Heart left ventricle (tissue), 16 donors: ENCODE measurements at regions not wholly inside any gene's neighbourhood (a gene's known extent, or its start where the extent isn't known, plus 50 kb on each side); places are given as distances from the start of the nearest gene placed in this dataset.

Experiments used
- ATAC-seq, 4 donors: fragments of 200-7000 bp; cut with Tn5 transposase; one replicate each; pipeline ENCODE4 v1.9.1; 2020 to 2022; ENCODE audit warnings: moderate library complexity in 4 of 4, mild to moderate bottlenecking in 3 of 4, moderate number of reproducible peaks in 1 of 4
- DNase-seq, 5 donors: peaks; one replicate each; pipeline ENCODE4 v3.0.0-alpha.2; 2020
- H3K27ac ChIP-seq, 12 donors: fragments of 200-600 bp; sonication (generic) in 4 of 12; one replicate each; pipeline versions ENCODE4 v1.5.0 to v1.8.0; 2016 to 2022; ENCODE audit warnings: mild to moderate bottlenecking in 2 of 12
- H3K27me3 ChIP-seq, 9 donors: fragments of 200-600 bp; sonication (generic) in 2 of 9; one replicate each; pipeline versions ENCODE4 v1.5.1 to v1.8.0; 2016 to 2022; ENCODE audit warnings: mild to moderate bottlenecking in 3 of 9
- H3K36me3 ChIP-seq, 9 donors: fragments of 200-600 bp; sonication (generic) in 2 of 9; one replicate each; pipeline versions ENCODE4 v1.5.0 to v1.8.0; 2018 to 2022; ENCODE audit warnings: mild to moderate bottlenecking in 2 of 9
- H3K4me1 ChIP-seq, 12 donors: fragments of 200-600 bp; sonication (generic) in 4 of 12; one replicate each; pipeline versions ENCODE4 v1.5.0 to v1.8.0; 2016 to 2022; ENCODE audit warnings: mild to moderate bottlenecking in 3 of 12
- H3K4me3 ChIP-seq, 12 donors: fragments of 200-600 bp; sonication (generic) in 4 of 12; one replicate each; pipeline versions ENCODE4 v1.5.0 to v1.8.0; 2017 to 2022; ENCODE audit warnings: mild to moderate bottlenecking in 9 of 12, moderate library complexity in 4 of 12
- H3K9me3 ChIP-seq, 12 donors: fragments of 200-600 bp; sonication (generic) in 4 of 12; one replicate each; pipeline versions ENCODE4 v1.5.0 to v1.8.0; 2016 to 2022; ENCODE audit warnings: mild to moderate bottlenecking in 1 of 12
- POLR2A ChIP-seq, 2 donors: fragments of 450-650 bp; IDR thresholded peaks; one replicate each; pipeline ENCODE4 v1.6.1; 2017; ENCODE audit warnings: antibody characterized with exemption in 2 of 2, mild to moderate bottlenecking in 2 of 2, moderate library complexity in 2 of 2
- WGBS, 4 donors: extraction: QIAGEN DNeasy Blood & Tissue Kit in 2 of 4; methylation state at CpG; one replicate each; pipeline versions ENCODE4 v1.1.5 to v1.1.7; 2013 to 2018; 5-methylcytosine and 5-hydroxymethylcytosine counted together
- intact Hi-C, 10 donors: fragments of 100-400 bp; cut with DNase I; formaldehyde crosslinking; loops; one replicate each; pipeline versions ENCODE4 v1.11.1 to v1.14.2; 2022
- TF ChIP-seq, protein P1 (sequence below), 12 donors: fragments of 200-600 bp; sonication (generic) in 4 of 12; IDR thresholded peaks; one replicate each; pipeline versions ENCODE4 v1.5.0 to v1.8.0; 2018 to 2022; ENCODE audit warnings: antibody characterized with exemption in 12 of 12, mild to moderate bottlenecking in 5 of 12
- donor health status: ischemic (EF 13 %, LVEDD 7.1; RV severe dilation, severe dysfunction).
- donor health status: healthy with polysubstance abuse.
- donor health status: DM: no; HTN: yes; CAD: no.
- donor health status: DM: no; HTN: no; CAD: no.
- donor health status: ischemic (EF 25% LVEDD 6.9; RV normal size, moderate dysfunction).
- donor health status: ischemic (EF 25% LVEDD 5.7; RV mildly dilated, moderate dysfunction).
- donor health status: healthy.
- donor health status: DM: yes; HTN: yes; CAD: no.
- donor health status: ischemic (EF 35%, LVEDD 5.7; RV mildly dilated, moderate dysfunction).
- donor health status: nonischemic (EF 11% LVEDD 7.7; RV severe dilation, severe dysfunction).
- donor health status: DM: yes; HTN: yes; CAD: no.
- donor health status: PGD.
- donor health status: ischemic (EF 29% LVEDD 5.4; RV normal size, mild dysfunction).
- donor health status: nonischemic (EF 23%, LVEDD 6.1; RV moderate dilation, normal function).

DNA sequence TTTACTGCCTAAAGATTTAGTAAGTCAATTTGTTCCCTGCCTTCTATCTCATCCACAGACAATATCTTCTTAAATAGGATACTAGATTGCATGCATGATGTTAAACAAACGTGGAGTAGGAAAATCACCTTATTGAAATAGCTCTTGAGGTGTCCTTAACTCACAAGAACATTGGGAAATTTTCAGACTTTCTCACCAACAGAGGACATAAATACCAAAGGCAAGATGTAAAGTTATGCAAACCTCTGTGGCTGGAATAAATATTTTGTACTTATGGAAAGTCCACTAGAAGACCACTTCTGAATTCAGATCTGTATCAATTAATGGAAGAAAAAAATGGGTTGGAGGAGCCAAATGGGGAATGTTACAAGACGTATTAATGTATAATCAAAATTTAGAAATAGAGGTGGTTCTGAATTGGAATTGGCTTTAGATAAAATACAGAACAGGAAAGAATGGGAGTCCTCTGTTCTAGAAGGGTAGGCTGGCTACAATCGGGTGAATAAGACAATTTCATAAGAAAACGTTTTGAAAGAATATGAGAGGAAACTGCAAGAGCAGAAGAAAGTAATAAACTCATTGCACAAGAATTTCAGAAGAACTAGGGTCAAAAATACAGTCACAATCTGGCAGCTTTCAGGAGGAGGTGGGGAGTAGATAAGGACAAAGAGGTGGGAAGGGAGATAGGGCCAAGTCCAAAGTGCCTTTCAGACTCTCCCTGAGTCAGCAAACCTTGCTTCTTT is 69.3 kb upstream of the FN1 start:
- DNase-seq (no peak), ATAC-seq (peak in 3 of 4 donors; percentile 28 to 90 (median 46))
- intact Hi-C loops = no loop called here
- no peak overlapping the region for H3K4me3 ChIP-seq
- TF ChIP-seq, protein P1, sequence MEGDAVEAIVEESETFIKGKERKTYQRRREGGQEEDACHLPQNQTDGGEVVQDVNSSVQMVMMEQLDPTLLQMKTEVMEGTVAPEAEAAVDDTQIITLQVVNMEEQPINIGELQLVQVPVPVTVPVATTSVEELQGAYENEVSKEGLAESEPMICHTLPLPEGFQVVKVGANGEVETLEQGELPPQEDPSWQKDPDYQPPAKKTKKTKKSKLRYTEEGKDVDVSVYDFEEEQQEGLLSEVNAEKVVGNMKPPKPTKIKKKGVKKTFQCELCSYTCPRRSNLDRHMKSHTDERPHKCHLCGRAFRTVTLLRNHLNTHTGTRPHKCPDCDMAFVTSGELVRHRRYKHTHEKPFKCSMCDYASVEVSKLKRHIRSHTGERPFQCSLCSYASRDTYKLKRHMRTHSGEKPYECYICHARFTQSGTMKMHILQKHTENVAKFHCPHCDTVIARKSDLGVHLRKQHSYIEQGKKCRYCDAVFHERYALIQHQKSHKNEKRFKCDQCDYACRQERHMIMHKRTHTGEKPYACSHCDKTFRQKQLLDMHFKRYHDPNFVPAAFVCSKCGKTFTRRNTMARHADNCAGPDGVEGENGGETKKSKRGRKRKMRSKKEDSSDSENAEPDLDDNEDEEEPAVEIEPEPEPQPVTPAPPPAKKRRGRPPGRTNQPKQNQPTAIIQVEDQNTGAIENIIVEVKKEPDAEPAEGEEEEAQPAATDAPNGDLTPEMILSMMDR (IDR thresholded peaks at IDR 0.05) = no peak
- TF ChIP-seq POLR2A (IDR thresholded peaks at IDR 0.05) = no peak
- no peaks in the 10 kb centered on the region for H3K27me3 ChIP-seq
- peaks cover 0 to 19% (median 0%) of the 10 kb centered on the region in 12 donors for H3K4me1 ChIP-seq
- no peaks in the 10 kb centered on the region for H3K9me3 ChIP-seq
- H3K36me3 ChIP-seq = no peaks in the 10 kb centered on the region
- WGBS, 4 donors = 62 to 72% (median 66%) methylated on average over 4 of the region's 4 CpGs
- peak overlapping the region in 1 of 12 donors; percentile 28 for H3K27ac ChIP-seq

DNA sequence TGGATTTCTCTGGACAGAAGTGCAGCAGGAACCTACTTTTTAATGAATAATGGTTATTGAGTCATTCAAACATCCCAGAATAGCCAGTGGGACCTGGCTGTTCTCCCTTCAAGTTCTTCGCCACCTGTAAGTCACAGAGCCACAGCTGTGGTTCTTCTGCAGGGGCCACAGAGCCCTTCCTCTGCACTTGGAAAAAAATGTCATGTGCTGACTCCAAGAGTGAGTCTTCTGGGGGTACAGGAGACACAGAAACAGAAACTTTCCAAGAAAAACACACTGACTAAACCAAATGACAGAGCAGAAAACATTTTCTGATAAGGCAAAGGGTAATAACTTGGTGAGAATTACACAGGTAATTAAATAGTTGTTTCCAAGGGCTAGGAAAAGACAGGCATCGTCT is 68.7 kb upstream of the FN1 start:
- no peaks in the 10 kb centered on the region for H3K27me3 ChIP-seq
- no peak for DNase-seq
- H3K27ac ChIP-seq = no peak overlapping the region
- peak in 1 of 4 donors; percentile 60 for ATAC-seq
- H3K4me3 ChIP-seq = no peak overlapping the region
- TF ChIP-seq, protein P1 (IDR thresholded peaks at IDR 0.05) = no peak
- TF ChIP-seq POLR2A (IDR thresholded peaks at IDR 0.05) = no peak
- WGBS, 4 donors = 83 to 93% (median 86%) methylated on average over 2 of the region's 2 CpGs
- H3K36me3 ChIP-seq = no peaks in the 10 kb centered on the region
- intact Hi-C loops = no loop called here
- H3K4me1 ChIP-seq = peaks cover 0 to 19% (median 0%) of the 10 kb centered on the region in 12 donors
- H3K9me3 ChIP-seq = no peaks in the 10 kb centered on the region

DNA sequence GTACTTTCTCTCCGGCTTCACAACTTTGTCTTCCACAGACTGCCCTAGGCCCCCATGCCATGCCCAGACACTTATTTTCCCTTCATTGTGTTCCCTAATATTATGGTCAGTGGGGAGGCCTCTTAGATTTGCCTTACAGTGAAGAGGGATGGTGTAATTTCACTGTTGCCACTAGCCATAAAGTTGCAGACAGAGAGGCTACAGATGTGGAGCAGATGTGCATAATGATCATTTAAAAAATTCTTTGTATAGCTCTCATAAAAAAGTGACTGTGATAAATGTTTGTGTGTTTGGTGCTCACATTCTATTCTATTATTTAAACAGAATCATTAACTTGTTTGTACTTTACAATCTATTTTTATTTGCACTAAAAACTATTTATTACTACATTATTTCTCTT is 67.5 kb upstream of the FN1 start:
- ATAC-seq = no peak
- no peaks in the 10 kb centered on the region for H3K9me3 ChIP-seq
- no peak for DNase-seq
- 92 to 100% (median 96%) methylated on average over 1 of the region's 1 CpG for WGBS, 4 donors
- TF ChIP-seq POLR2A (IDR thresholded peaks at IDR 0.05) = no peak
- TF ChIP-seq, protein P1 (IDR thresholded peaks at IDR 0.05) = no peak
- H3K4me3 ChIP-seq = no peak overlapping the region
- intact Hi-C loops = no loop called here
- no peak overlapping the region for H3K27ac ChIP-seq
- no peaks in the 10 kb centered on the region for H3K27me3 ChIP-seq
- peaks cover 0 to 19% (median 0%) of the 10 kb centered on the region in 12 donors for H3K4me1 ChIP-seq
- H3K36me3 ChIP-seq = no peaks in the 10 kb centered on the region

DNA sequence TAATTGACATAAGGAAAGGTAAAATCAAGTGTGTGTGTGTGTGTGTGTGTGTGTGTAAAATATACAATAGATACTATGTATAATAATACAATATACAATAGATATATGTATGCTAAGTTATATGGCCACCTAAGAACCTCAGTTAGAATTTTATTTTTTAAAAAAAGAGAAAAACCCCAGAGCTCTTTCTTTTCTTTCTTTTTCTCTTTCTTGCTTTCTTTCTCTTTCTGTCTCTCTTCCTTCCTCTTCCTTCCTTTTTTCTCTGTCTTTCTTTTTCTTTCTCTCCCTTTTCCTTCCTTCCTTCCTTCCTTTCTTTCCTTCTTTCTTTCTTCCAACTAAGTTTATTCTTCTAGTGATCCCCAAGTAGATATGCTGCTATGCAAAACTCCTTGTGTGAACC is 64.6 kb upstream of the FN1 start:
- Histone ChIP-seq H3K9me3 (no peaks in the 10 kb centered on the region), H3K4me3 (no peak overlapping the region), H3K27me3 (no peaks in the 10 kb centered on the region), H3K36me3 (no peaks in the 10 kb centered on the region), H3K27ac (no peak overlapping the region), H3K4me1 (peaks cover 0 to 12% (median 0%) of the 10 kb centered on the region in 12 donors)
- TF ChIP-seq POLR2A (IDR thresholded peaks at IDR 0.05) = no peak
- TF ChIP-seq, protein P1 (IDR thresholded peaks at IDR 0.05) = no peak
- ATAC-seq (no peak), DNase-seq (no peak)
- intact Hi-C loops = no loop called here
